HepG2 (cell line): ENCODE measurements at regions not wholly inside any gene's neighbourhood (a gene's known extent, or its start where the extent isn't known, plus 50 kb on each side); places are given as distances from the start of the nearest gene placed in this dataset.

ENCODE experiments used
- ATAC-seq: fragments of 200-7000 bp; cut with Tn5 transposase; 3 replicates; pipeline ENCODE4 v1.9.1; 2020; ENCODE audit warnings: mild to moderate bottlenecking, moderate library complexity
- BruUV-seq: library from RNA; stranded (reverse); fragments of 400-500 nt; replicated peaks from 2 replicates; lab custom pipeline; 2021; lab: Mats Ljungman, UMichigan
- CTCF ChIA-PET: fragments of 300-600 bp; formaldehyde crosslinking; extraction: SDS; loops from one replicate; lab custom pipeline; 2021; ENCODE audit warnings: low total read pairs, inconsistent platforms, low intra/inter-chr PET ratio; lab: Yijun Ruan, JAX
- POLR2A ChIA-PET: fragments of 350-600 bp; sonication (Branson Sonifier 250); formaldehyde crosslinking; loops from one replicate; lab custom pipeline; 2020; ENCODE audit warnings: antibody characterized with exemption, inconsistent platforms; lab: Yijun Ruan, JAX
- DNase-seq: peaks from one replicate; pipeline ENCODE4 v3.0.0-alpha.2; 2015; ENCODE audit warnings: low spot score
- FAIRE-seq: peaks from 3 replicates; lab custom pipeline; 2011; peaks lifted over from hg19 to GRCh38; lab: Jason Lieb, UNC
- H2AFZ ChIP-seq: one replicate; pipeline ENCODE4 v1.6.1; 2011; ENCODE audit warnings: low read length, inconsistent platforms
- H3K27ac ChIP-seq: fragments of 300-600 bp; 3 replicates; pipeline ENCODE4 v1.8.0; 2011; ENCODE audit warnings: mixed run types, mild to moderate bottlenecking, mixed read lengths, low read length, inconsistent platforms; ENCODE audit not compliant: insufficient read depth; ENCODE audit errors: extremely low read length
- H3K27me3 ChIP-seq, 2 experiments: fragments of 200-600 bp in 1 of 2; 2 replicates in 1 of 2; 3 replicates in 1 of 2; pipeline versions ENCODE4 v1.6.0 to v1.8.0; 2011; ENCODE audit warnings: low read length in 2 of 2, mild to moderate bottlenecking in 2 of 2, moderate library complexity in 2 of 2, inconsistent platforms in 1 of 2; ENCODE audit not compliant: insufficient read depth in 2 of 2, control insufficient read depth in 1 of 2
- H3K36me3 ChIP-seq, 2 experiments: fragments of 200-600 bp in 1 of 2; replicated peaks in 1 of 2; 2 replicates in 1 of 2; 3 replicates in 1 of 2; pipeline versions ENCODE4 v1.5.1 to v1.8.0; 2011; ENCODE audit warnings: low read length in 2 of 2, inconsistent platforms in 1 of 2; ENCODE audit not compliant: insufficient read depth in 2 of 2, control insufficient read depth in 1 of 2
- H3K4me1 ChIP-seq: 2 replicates; pipeline ENCODE4 v1.5.1; 2012; ENCODE audit warnings: low read length, inconsistent platforms; ENCODE audit not compliant: insufficient read depth
- H3K4me2 ChIP-seq: 2 replicates; pipeline ENCODE4 v1.6.0; 2011; ENCODE audit warnings: low read depth, low read length, inconsistent platforms
- H3K4me3 ChIP-seq, 3 experiments: fragments of 200-600 bp in 1 of 3; sonication (generic), shearing (Covaris generic) in 1 of 3; replicated peaks in 1 of 3; 2 replicates each; pipeline ENCODE4 v1.5.1; 2011 to 2016; ENCODE audit warnings: low read length in 3 of 3, inconsistent platforms in 2 of 3, low read depth in 2 of 3, mild to moderate bottlenecking in 2 of 3, control low read depth in 1 of 3, mixed read lengths in 1 of 3; ENCODE audit not compliant: insufficient read depth in 1 of 3
- H3K79me2 ChIP-seq: one replicate; pipeline ENCODE4 v1.6.1; 2011; ENCODE audit warnings: low read length, inconsistent platforms; ENCODE audit not compliant: insufficient read depth
- H3K9ac ChIP-seq: 2 replicates; pipeline ENCODE4 v1.6.0; 2011; ENCODE audit warnings: mild to moderate bottlenecking, low read depth, low read length, inconsistent platforms; ENCODE audit not compliant: insufficient read depth
- H3K9me3 ChIP-seq: 2 replicates; pipeline ENCODE4 v1.5.1; 2012; ENCODE audit warnings: mild to moderate bottlenecking, low read length
- H4K20me1 ChIP-seq: 2 replicates; pipeline ENCODE4 v1.6.0; 2011; ENCODE audit warnings: inconsistent platforms, mild to moderate bottlenecking, low read length, moderate library complexity; ENCODE audit not compliant: insufficient read depth
- TP53 ChIP-seq: sonication (generic); formaldehyde crosslinking; conservative IDR thresholded peaks from 2 replicates; pipeline ENCODE4 v1.4.0; 2020; ENCODE audit warnings: missing genetic modification reagents
- ZFYVE20 ChIP-seq: sonication (generic); formaldehyde crosslinking; IDR thresholded peaks from 2 replicates; pipeline ENCODE4 v1.8.0; 2023; ENCODE audit warnings: low read depth, mild to moderate bottlenecking, moderate library complexity, missing genetic modification reagents, borderline replicate concordance
- ZZZ3 ChIP-seq: sonication (generic); formaldehyde crosslinking; IDR thresholded peaks from 2 replicates; pipeline ENCODE4 v1.4.0; 2020; ENCODE audit warnings: missing genetic modification reagents, mild to moderate bottlenecking, borderline replicate concordance
- WGBS: methylation state at CpG from one replicate; pipeline ENCODE4 v1.1.6; 2017; ENCODE audit warnings: low lambda C conversion rate; 5-methylcytosine and 5-hydroxymethylcytosine counted together
- in situ Hi-C: cut with HindIII; loops from 2 replicates; pipeline ENCODE4 v1.10.0; 2017; ENCODE audit warnings: low pct_unique_long_range_greater_than_20kb; ENCODE audit not compliant: extremely low pct_ligation_motif_present
- intact Hi-C: fragments of 100-400 bp; cut with micrococcal nuclease; formaldehyde crosslinking; loops from one replicate; pipeline ENCODE4 v1.10.0; 2022; ENCODE audit not compliant: unreplicated experiment
- TF ChIP-seq, protein P1 (sequence below): sonication (generic); formaldehyde crosslinking; IDR thresholded peaks from 2 replicates; pipeline ENCODE4 v1.5.1; 2020; ENCODE audit warnings: missing genetic modification reagents, mild to moderate bottlenecking, borderline replicate concordance

DNA sequence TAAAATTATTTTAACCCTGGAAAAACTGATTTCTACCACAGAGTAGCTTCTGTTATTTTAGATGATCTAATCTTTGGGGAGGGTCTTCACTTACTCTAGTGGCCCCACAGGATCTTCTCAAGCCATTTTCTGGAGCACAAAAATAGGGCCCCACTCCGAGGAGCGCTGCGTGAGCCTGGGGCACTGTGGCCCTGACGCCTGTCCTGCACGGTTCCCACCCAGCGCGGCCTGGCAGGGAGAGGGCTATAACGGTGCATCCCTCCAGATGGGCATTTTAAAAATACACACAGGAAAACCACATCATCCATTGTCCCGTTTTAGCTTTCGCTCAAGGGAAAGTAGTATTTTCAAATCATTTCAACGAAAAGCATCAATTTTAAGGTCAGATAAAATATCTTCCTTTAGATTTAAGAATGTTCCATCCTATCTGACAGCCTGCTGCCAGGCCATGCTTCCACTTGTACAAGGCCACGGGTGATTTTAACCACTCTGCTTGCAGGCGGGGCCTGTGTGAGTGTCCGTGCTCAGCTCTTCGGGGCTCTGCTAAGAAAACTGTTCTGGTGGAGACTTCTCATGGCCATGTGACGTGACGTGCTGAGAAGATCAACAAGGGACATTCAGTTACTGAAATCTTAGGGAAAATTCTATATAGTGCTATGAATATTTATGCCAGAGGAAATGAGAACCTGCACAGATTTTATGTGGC is 683.8 kb upstream of the SGCG start:
- Histone ChIP-seq H3K79me2 (no peaks in the 10 kb centered on the region), H3K36me3 (no peaks in the 10 kb centered on the region), H3K9ac (no peak overlapping the region), H3K9me3 (no peaks in the 10 kb centered on the region), H3K4me3 (no peak overlapping the region), H4K20me1 (no peaks in the 10 kb centered on the region), H3K27me3 (peaks cover 0 to 5% of the 10 kb centered on the region in 2 experiments; a peak in 1 of 5 replicates), H2AFZ (no peak overlapping the region), H3K4me1 (no peaks in the 10 kb centered on the region), H3K4me2 (no peak overlapping the region), H3K27ac (no peak overlapping the region)
- POLR2A ChIA-PET = no interaction called here
- in situ Hi-C loops = no loop called here
- no TSS peak for BruUV-seq
- FAIRE-seq (no peak), DNase-seq (no peak), ATAC-seq (no peak)
- intact Hi-C loops = no loop called here
- 39% methylated on average over 15 of the region's 17 CpGs for WGBS
- TF ChIP-seq ZZZ3 (CRISPR knock-in tag) = no peak
- TF ChIP-seq, protein P1, sequence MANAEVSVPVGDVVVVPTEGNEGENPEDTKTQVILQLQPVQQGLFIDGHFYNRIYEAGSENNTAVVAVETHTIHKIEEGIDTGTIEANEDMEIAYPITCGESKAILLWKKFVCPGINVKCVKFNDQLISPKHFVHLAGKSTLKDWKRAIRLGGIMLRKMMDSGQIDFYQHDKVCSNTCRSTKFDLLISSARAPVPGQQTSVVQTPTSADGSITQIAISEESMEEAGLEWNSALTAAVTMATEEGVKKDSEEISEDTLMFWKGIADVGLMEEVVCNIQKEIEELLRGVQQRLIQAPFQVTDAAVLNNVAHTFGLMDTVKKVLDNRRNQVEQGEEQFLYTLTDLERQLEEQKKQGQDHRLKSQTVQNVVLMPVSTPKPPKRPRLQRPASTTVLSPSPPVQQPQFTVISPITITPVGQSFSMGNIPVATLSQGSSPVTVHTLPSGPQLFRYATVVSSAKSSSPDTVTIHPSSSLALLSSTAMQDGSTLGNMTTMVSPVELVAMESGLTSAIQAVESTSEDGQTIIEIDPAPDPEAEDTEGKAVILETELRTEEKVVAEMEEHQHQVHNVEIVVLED (CRISPR knock-in tag) = no peak
- no peak for TF ChIP-seq ZFYVE20 (CRISPR knock-in tag)
- CTCF ChIA-PET = no interaction called here

- H3K36me3 ChIP-seq = no peaks in the 10 kb centered on the region
- ATAC-seq = no peak
- 13% methylated on average over 16 of the region's 16 CpGs for WGBS
- H3K27me3 ChIP-seq = peaks cover 0 to 5% of the 10 kb centered on the region in 2 experiments; a peak in 1 of 5 replicates
- no peak for DNase-seq
- no peak overlapping the region for H2AFZ ChIP-seq
- no peak overlapping the region for H3K4me2 ChIP-seq
- no peaks in the 10 kb centered on the region for H4K20me1 ChIP-seq
- TF ChIP-seq TP53 (CRISPR knock-in tag) = no peak
- CTCF ChIA-PET = no interaction called here
- POLR2A ChIA-PET = no interaction called here
- no peaks in the 10 kb centered on the region for H3K79me2 ChIP-seq
- no TSS peak for BruUV-seq
- no peaks in the 10 kb centered on the region for H3K4me1 ChIP-seq
- H3K4me3 ChIP-seq = no peak overlapping the region
- in situ Hi-C loops = no loop called here
- no peak overlapping the region for H3K9ac ChIP-seq
- H3K9me3 ChIP-seq = no peaks in the 10 kb centered on the region
- no peak for FAIRE-seq
- H3K27ac ChIP-seq = no peak overlapping the region
- intact Hi-C loops = no loop called here
Observed at GRCh38 chr13:22497991-22498780, 682.6 kb upstream of the SGCG start.
